Endothelial cell of umbilical vein (primary cell): ENCODE measurements at regions not wholly inside any gene's neighbourhood (a gene's known extent, or its start where the extent isn't known, plus 50 kb on each side); places are given as distances from the start of the nearest gene placed in this dataset.

Experiments used
- BruUV-seq: library from RNA; stranded (reverse); fragments of 400-500 nt; replicated peaks from 2 replicates; lab custom pipeline; 2021; lab: Mats Ljungman, UMichigan
- CTCF ChIA-PET: fragments of 300-600, 350-600 bp; sonication (Branson Sonifier 250); formaldehyde crosslinking; loops from one replicate; lab custom pipeline; 2021; ENCODE audit warnings: antibody characterized with exemption, inconsistent platforms; lab: Charles Lee
- POLR2A ChIA-PET: fragments of 300-600, 350-600 bp; sonication (Branson Sonifier 250); formaldehyde crosslinking; loops from one replicate; lab custom pipeline; 2021; ENCODE audit warnings: antibody characterized with exemption, inconsistent platforms; lab: Charles Lee
- DNase-seq: peaks from one replicate; pipeline ENCODE4 v3.0.0-alpha.2; 2011; ENCODE audit warnings: low read depth, low spot score
- FAIRE-seq: peaks from 2 replicates; lab custom pipeline; 2011; peaks lifted over from hg19 to GRCh38; lab: Jason Lieb, UNC
- H2AFZ ChIP-seq: 2 replicates; pipeline ENCODE4 v1.6.0; 2012; ENCODE audit warnings: low read depth, low read length, control low read depth, inconsistent platforms
- H3K27ac ChIP-seq: 2 replicates; pipeline ENCODE4 v1.5.1; 2011; ENCODE audit warnings: low read depth, mild to moderate bottlenecking, control low read depth, low read length, moderate library complexity; ENCODE audit not compliant: insufficient read depth
- H3K27me3 ChIP-seq, 2 experiments: 2 replicates each; pipeline versions ENCODE4 v1.6.0 to v1.6.1; 2011; ENCODE audit warnings: low read length in 2 of 2, mixed read lengths in 1 of 2; ENCODE audit not compliant: control insufficient read depth in 2 of 2, insufficient read depth in 2 of 2
- H3K36me3 ChIP-seq, 2 experiments: 2 replicates in 1 of 2; 3 replicates in 1 of 2; pipeline ENCODE4 v1.5.1; 2011; ENCODE audit warnings: low read length in 2 of 2, mild to moderate bottlenecking in 1 of 2, moderate library complexity in 1 of 2; ENCODE audit not compliant: control insufficient read depth in 2 of 2, insufficient read depth in 2 of 2; ENCODE audit errors: extremely low read depth in 1 of 2
- H3K4me1 ChIP-seq: 3 replicates; pipeline ENCODE4 v1.5.1; 2011; ENCODE audit warnings: mild to moderate bottlenecking, low read length; ENCODE audit not compliant: control insufficient read depth, insufficient read depth; ENCODE audit errors: extremely low read depth
- H3K4me2 ChIP-seq: 2 replicates; pipeline ENCODE4 v1.6.1; 2011; ENCODE audit warnings: low read length, control low read depth, mixed read lengths; ENCODE audit not compliant: insufficient read depth
- H3K4me3 ChIP-seq, 3 experiments: fragments of 200-600 bp in 1 of 3; sonication (generic), shearing (Covaris generic) in 1 of 3; replicated peaks in 1 of 3; 2 replicates each; pipeline ENCODE4 v1.5.1; 2011 to 2016; ENCODE audit warnings: control low read depth in 3 of 3, low read length in 3 of 3, mild to moderate bottlenecking in 2 of 3, inconsistent platforms in 1 of 3, low read depth in 1 of 3, moderate library complexity in 1 of 3; ENCODE audit not compliant: insufficient read depth in 1 of 3
- H3K79me2 ChIP-seq: 2 replicates; pipeline ENCODE4 v1.6.0; 2012; ENCODE audit warnings: low read length, inconsistent platforms; ENCODE audit not compliant: control insufficient read depth, insufficient read depth
- H3K9ac ChIP-seq: replicated peaks from 2 replicates; pipeline ENCODE3; 2011; ENCODE audit warnings: low read length, control low read depth; ENCODE audit not compliant: insufficient read depth; ENCODE audit errors: extremely low read depth
- H3K9me1 ChIP-seq: replicated peaks from 3 replicates; pipeline ENCODE4 v1.6.0; 2011; ENCODE audit warnings: mild to moderate bottlenecking, low read length; ENCODE audit not compliant: control insufficient read depth, insufficient read depth; ENCODE audit errors: extremely low read depth
- H3K9me3 ChIP-seq: replicated peaks from 2 replicates; pipeline ENCODE4 v1.5.1; 2012; ENCODE audit warnings: low read length, inconsistent platforms; ENCODE audit not compliant: control insufficient read depth, insufficient read depth
- H4K20me1 ChIP-seq: replicated peaks from 2 replicates; pipeline ENCODE3; 2011; ENCODE audit warnings: mild to moderate bottlenecking, low read length; ENCODE audit not compliant: control insufficient read depth, insufficient read depth; ENCODE audit errors: extremely low read depth
- CTCF ChIP-seq, 2 donors: IDR thresholded peaks; 1 replicate in 1 of 2; 2 replicates in 1 of 2; pipeline ENCODE4 v1.5.1; 2011; ENCODE audit warnings: low read length in 2 of 2, mild to moderate bottlenecking in 2 of 2, moderate library complexity in 2 of 2, control low read depth in 1 of 2, inconsistent platforms in 1 of 2, low read depth in 1 of 2; ENCODE audit not compliant: insufficient read depth in 1 of 2; ENCODE audit errors: extremely low read depth in 1 of 2
- EZH2 ChIP-seq: IDR thresholded peaks from 2 replicates; pipeline ENCODE4 v1.6.1; 2012; ENCODE audit warnings: borderline replicate concordance, low read depth, mild to moderate bottlenecking, moderate library complexity, low read length, inconsistent platforms; ENCODE audit not compliant: severe bottlenecking
- FOS ChIP-seq: IDR thresholded peaks from 2 replicates; pipeline ENCODE4 v1.6.1; 2011; ENCODE audit warnings: mild to moderate bottlenecking, low read length, moderate library complexity, borderline replicate concordance; ENCODE audit not compliant: insufficient read depth
- GATA2 ChIP-seq: IDR thresholded peaks from 2 replicates; pipeline ENCODE4 v1.7.0; 2011; ENCODE audit warnings: low read depth, mild to moderate bottlenecking, moderate library complexity, mixed read lengths, low read length; ENCODE audit not compliant: insufficient read length, insufficient read depth
- JUN ChIP-seq: IDR thresholded peaks from 2 replicates; pipeline ENCODE4 v1.6.1; 2011; ENCODE audit warnings: borderline replicate concordance, low read depth; ENCODE audit not compliant: insufficient read length, insufficient read depth
- MAX ChIP-seq: IDR thresholded peaks from 2 replicates; pipeline ENCODE4 v1.6.1; 2011; ENCODE audit not compliant: insufficient read depth, insufficient read length
- MYC ChIP-seq: IDR thresholded peaks from one replicate; pipeline ENCODE4 v1.6.1; 2011; ENCODE audit warnings: mild to moderate bottlenecking, low read depth, low read length
- POLR2A ChIP-seq: IDR thresholded peaks from 2 replicates; pipeline ENCODE4 v1.6.1; 2012; ENCODE audit warnings: low read depth, mild to moderate bottlenecking, control low read depth, low read length
- POLR2AphosphoS5 ChIP-seq: IDR thresholded peaks from 2 replicates; pipeline ENCODE4 v1.6.1; 2012; ENCODE audit warnings: low read depth, mild to moderate bottlenecking, control low read depth, low read length, moderate library complexity; ENCODE audit not compliant: insufficient read depth
- dilution Hi-C: fragments of 300-500 bp; cut with MboI; formaldehyde crosslinking; loops from one replicate; pipeline ENCODE4 v1.15.0; 2019; ENCODE audit warnings: low sequenced_read_pairs; ENCODE audit not compliant: extremely low pct_ligation_motif_present
- intact Hi-C: fragments of 100-400 bp; cut with micrococcal nuclease; formaldehyde crosslinking; loops from one replicate; pipeline ENCODE4 v1.10.0; 2022

GRCh38 chr1:82160903-82161302 lies 360.2 kb downstream of the ADGRL2 start:
- CTCF ChIA-PET, result no interaction called here
- H3K36me3 ChIP-seq, result no peaks in the 10 kb centered on the region
- H4K20me1 ChIP-seq, result no peaks in the 10 kb centered on the region
- DNase-seq (no peak), FAIRE-seq (no peak)
- no peaks in the 10 kb centered on the region for H3K27me3 ChIP-seq
- TF ChIP-seq JUN (no peak), CTCF (IDR thresholded peaks at IDR 0.05; ENCODE audit: extremely low read depth in 1 of 2, insufficient read depth in 1 of 2, low read depth in 1 of 2, low read length in 2 of 2) (no peak), MAX (no peak), POLR2A (no peak), FOS (no peak), MYC (no peak)
- intact Hi-C loops, result no loop called here
- H2AFZ ChIP-seq, result no peak overlapping the region
- no peak overlapping the region for H3K4me3 ChIP-seq
- no TSS peak for BruUV-seq
- no peaks in the 10 kb centered on the region for H3K9me1 ChIP-seq
- no peak overlapping the region for H3K9ac ChIP-seq
- no peaks in the 10 kb centered on the region for H3K9me3 ChIP-seq
- H3K4me2 ChIP-seq, result no peak overlapping the region
- dilution Hi-C loops, result no loop called here
- H3K79me2 ChIP-seq, result no peaks in the 10 kb centered on the region
- no peaks in the 10 kb centered on the region for H3K4me1 ChIP-seq
- POLR2A ChIA-PET, result no interaction called here
- H3K27ac ChIP-seq, result no peak overlapping the region

GRCh38 chr1:82160036-82160435 lies 359.3 kb downstream of the ADGRL2 start:
- H3K4me1 ChIP-seq, result no peaks in the 10 kb centered on the region
- TF ChIP-seq MAX (no peak), FOS (no peak), GATA2 (no peak), EZH2 (no peak), MYC (no peak), JUN (no peak), POLR2AphosphoS5 (no peak), POLR2A (no peak)
- no peak overlapping the region for H3K4me3 ChIP-seq
- no peak overlapping the region for H3K4me2 ChIP-seq
- no peak overlapping the region for H3K9ac ChIP-seq
- H3K9me1 ChIP-seq, result no peaks in the 10 kb centered on the region
- no peak overlapping the region for H2AFZ ChIP-seq
- intact Hi-C loops (no loop called here), dilution Hi-C loops (no loop called here)
- H3K79me2 ChIP-seq, result no peaks in the 10 kb centered on the region
- no peaks in the 10 kb centered on the region for H3K36me3 ChIP-seq
- CTCF ChIA-PET, result interaction anchor here (1.0 kb wide), 1 partner anchor 19 kb away, joined by 3 read pairs; no protein-coding TSS in a partner anchor
- H3K27ac ChIP-seq, result no peak overlapping the region
- no peak for FAIRE-seq
- no peaks in the 10 kb centered on the region for H3K27me3 ChIP-seq
- no peak for DNase-seq
- no TSS peak for BruUV-seq
- no peaks in the 10 kb centered on the region for H3K9me3 ChIP-seq
- H4K20me1 ChIP-seq, result no peaks in the 10 kb centered on the region
- POLR2A ChIA-PET, result no interaction called here
